ENCODE measurements at regions not wholly inside any gene's neighbourhood (a gene's known extent, or its start where the extent isn't known, plus 50 kb on each side); places are given as distances from the start of the nearest gene placed in this dataset.

DNA sequence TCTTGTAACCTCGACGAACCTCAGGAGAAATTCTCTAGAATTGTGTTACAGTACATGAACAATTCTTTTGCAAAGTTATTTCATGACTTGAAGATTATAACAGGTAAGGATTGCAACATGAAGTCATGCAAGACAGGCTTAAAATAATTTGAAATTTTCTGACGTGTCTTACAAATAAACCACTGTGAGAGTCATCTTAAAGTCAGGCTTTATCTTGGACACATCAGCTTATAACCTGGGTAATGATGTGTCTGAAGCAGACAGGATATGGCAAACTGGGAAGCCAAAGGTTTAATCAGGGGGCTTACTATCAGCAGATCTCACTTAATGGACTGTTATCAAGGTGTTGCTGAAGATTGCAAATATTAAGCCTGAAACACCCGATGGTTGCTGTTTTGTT lies 407.8 kb downstream of the KLF5 start:
- Histone ChIP-seq H3K4me2 (ENCODE audit: low read length) (no peak overlapping the region), H3K79me2 (ENCODE audit: insufficient read depth, low read length) (no peaks in the 10 kb centered on the region), H3K27me3 (ENCODE audit: insufficient read depth, low read length) (no peaks in the 10 kb centered on the region), H3K4me3 (ENCODE audit: low read depth, low read length, poor library complexity, severe bottlenecking) (no peak overlapping the region), H3K4me1 (ENCODE audit: insufficient read depth, low read length, severe bottlenecking) (no peaks in the 10 kb centered on the region), H3K9me2 (ENCODE audit: low read depth, low read length) (no peaks in the 10 kb centered on the region), H3K36me3 (ENCODE audit: insufficient read depth, low read length) (no peaks in the 10 kb centered on the region), H3F3A (ENCODE audit: insufficient read depth, low read length) (no peaks in the 10 kb centered on the region), H3K9ac (ENCODE audit: low read length) (no peak overlapping the region), H4K20me1 (ENCODE audit: insufficient read depth, low read length) (no peaks in the 10 kb centered on the region), H3K9me3 (ENCODE audit: low read length) (no peaks in the 10 kb centered on the region), H2AFZ (ENCODE audit: low read length) (no peak overlapping the region), H3K27ac (ENCODE audit: low read depth, low read length, poor library complexity, severe bottlenecking) (no peak overlapping the region)
- no peak for TF ChIP-seq EZH2 (IDR thresholded peaks at IDR 0.05; ENCODE audit: borderline replicate concordance, low read length)
- TF ChIP-seq, protein P1, sequence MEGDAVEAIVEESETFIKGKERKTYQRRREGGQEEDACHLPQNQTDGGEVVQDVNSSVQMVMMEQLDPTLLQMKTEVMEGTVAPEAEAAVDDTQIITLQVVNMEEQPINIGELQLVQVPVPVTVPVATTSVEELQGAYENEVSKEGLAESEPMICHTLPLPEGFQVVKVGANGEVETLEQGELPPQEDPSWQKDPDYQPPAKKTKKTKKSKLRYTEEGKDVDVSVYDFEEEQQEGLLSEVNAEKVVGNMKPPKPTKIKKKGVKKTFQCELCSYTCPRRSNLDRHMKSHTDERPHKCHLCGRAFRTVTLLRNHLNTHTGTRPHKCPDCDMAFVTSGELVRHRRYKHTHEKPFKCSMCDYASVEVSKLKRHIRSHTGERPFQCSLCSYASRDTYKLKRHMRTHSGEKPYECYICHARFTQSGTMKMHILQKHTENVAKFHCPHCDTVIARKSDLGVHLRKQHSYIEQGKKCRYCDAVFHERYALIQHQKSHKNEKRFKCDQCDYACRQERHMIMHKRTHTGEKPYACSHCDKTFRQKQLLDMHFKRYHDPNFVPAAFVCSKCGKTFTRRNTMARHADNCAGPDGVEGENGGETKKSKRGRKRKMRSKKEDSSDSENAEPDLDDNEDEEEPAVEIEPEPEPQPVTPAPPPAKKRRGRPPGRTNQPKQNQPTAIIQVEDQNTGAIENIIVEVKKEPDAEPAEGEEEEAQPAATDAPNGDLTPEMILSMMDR (IDR thresholded peaks at IDR 0.05; ENCODE audit: low read length), result no peak

DNA sequence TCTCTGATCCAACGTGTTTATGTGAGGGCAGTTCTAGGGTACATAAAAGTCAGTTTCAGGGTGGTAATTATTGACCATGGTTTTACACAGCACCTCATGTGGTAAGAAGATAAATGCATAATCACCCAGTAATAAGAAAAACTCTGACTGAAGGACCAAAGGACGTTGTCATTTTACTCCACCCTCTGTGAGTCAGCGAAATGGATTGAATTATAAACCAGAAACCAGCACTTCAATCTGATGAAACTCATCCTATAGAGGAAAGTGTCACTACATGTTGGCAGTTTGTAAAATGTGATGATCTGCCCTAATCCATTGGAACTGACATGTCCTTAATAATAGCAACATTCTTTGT lies 406.8 kb downstream of the KLF5 start:
- H3K9me2 ChIP-seq (ENCODE audit: low read depth, low read length), result no peaks in the 10 kb centered on the region
- no peaks in the 10 kb centered on the region for H3K79me2 ChIP-seq (ENCODE audit: insufficient read depth, low read length)
- no peak overlapping the region for H2AFZ ChIP-seq (ENCODE audit: low read length)
- no peaks in the 10 kb centered on the region for H3F3A ChIP-seq (ENCODE audit: insufficient read depth, low read length)
- H3K27me3 ChIP-seq (ENCODE audit: insufficient read depth, low read length), result no peaks in the 10 kb centered on the region
- no peaks in the 10 kb centered on the region for H3K36me3 ChIP-seq (ENCODE audit: insufficient read depth, low read length)
- no peak overlapping the region for H3K4me2 ChIP-seq (ENCODE audit: low read length)
- no peaks in the 10 kb centered on the region for H3K4me1 ChIP-seq (ENCODE audit: insufficient read depth, low read length, severe bottlenecking)
- H3K27ac ChIP-seq (ENCODE audit: low read depth, low read length, poor library complexity, severe bottlenecking), result no peak overlapping the region
- TF ChIP-seq, protein P1 (IDR thresholded peaks at IDR 0.05; ENCODE audit: low read length), result no peak
- TF ChIP-seq EZH2 (IDR thresholded peaks at IDR 0.05; ENCODE audit: borderline replicate concordance, low read length), result no peak
- no peaks in the 10 kb centered on the region for H4K20me1 ChIP-seq (ENCODE audit: insufficient read depth, low read length)
- no peaks in the 10 kb centered on the region for H3K9me3 ChIP-seq (ENCODE audit: low read length)
- H3K4me3 ChIP-seq (ENCODE audit: low read depth, low read length, poor library complexity, severe bottlenecking), result no peak overlapping the region
- H3K9ac ChIP-seq (ENCODE audit: low read length), result no peak overlapping the region

DNA sequence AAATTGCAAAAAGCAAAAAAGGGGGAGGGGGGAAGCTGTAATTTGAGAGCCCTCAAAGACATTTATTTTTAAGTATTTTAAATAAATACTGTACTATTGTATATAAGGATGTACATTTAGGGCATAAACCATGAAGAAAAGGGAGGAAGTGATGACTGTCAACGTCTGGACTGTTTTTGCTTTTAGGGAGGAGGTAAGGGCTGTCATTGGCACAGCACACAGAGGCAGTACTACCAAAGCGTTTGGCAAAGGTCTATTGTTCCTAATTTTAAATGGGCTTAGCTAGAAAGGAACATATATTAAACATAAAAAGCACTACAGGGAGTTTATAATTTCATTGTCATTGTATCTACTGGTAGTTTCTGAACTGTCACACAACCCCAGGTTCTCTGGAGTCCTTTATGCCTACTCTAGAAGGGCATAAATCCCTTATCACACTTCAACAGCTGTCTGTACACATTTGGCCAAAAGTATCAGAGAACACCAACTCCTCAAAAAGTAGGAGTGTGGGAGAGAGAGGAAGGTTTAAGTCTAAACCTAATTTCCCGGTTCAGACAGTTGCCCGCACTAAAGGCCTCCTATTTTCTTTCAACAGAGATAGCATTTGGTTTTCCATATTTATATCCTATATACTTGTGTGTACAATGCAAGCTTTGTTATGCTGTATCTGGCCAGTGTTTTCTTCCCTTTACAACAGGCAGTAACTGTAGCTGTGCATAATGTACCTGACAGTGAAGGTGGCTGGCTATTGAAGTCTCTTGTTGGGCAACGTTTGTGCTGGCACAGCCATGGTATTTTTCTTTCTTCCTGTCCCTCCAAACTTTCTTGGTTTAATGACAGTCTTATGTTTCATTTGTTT lies 406.2 kb downstream of the KLF5 start:
- Histone ChIP-seq H4K20me1 (ENCODE audit: insufficient read depth, low read length) (no peaks in the 10 kb centered on the region), H3K27me3 (ENCODE audit: insufficient read depth, low read length) (no peaks in the 10 kb centered on the region), H2AFZ (ENCODE audit: low read length) (no peak overlapping the region), H3F3A (ENCODE audit: insufficient read depth, low read length) (no peaks in the 10 kb centered on the region), H3K9me2 (ENCODE audit: low read depth, low read length) (no peaks in the 10 kb centered on the region), H3K4me3 (ENCODE audit: low read depth, low read length, poor library complexity, severe bottlenecking) (no peak overlapping the region), H3K4me2 (ENCODE audit: low read length) (no peak overlapping the region), H3K36me3 (ENCODE audit: insufficient read depth, low read length) (no peaks in the 10 kb centered on the region), H3K79me2 (ENCODE audit: insufficient read depth, low read length) (no peaks in the 10 kb centered on the region), H3K9me3 (ENCODE audit: low read length) (no peaks in the 10 kb centered on the region), H3K4me1 (ENCODE audit: insufficient read depth, low read length, severe bottlenecking) (no peaks in the 10 kb centered on the region), H3K27ac (ENCODE audit: low read depth, low read length, poor library complexity, severe bottlenecking) (no peak overlapping the region), H3K9ac (ENCODE audit: low read length) (no peak overlapping the region)
- TF ChIP-seq EZH2 (IDR thresholded peaks at IDR 0.05; ENCODE audit: borderline replicate concordance, low read length), result no peak
- TF ChIP-seq, protein P1 (IDR thresholded peaks at IDR 0.05; ENCODE audit: low read length), result no peak
